ENCODE measurements at regions not wholly inside any gene's neighbourhood (a gene's known extent, or its start where the extent isn't known, plus 50 kb on each side); places are given as distances from the start of the nearest gene placed in this dataset.
"Not testable (repeated sequence)": the region's sequence is repeated elsewhere in the genome, so short reads cannot be mapped to it uniquely, and the experiment has no call there.

DNA sequence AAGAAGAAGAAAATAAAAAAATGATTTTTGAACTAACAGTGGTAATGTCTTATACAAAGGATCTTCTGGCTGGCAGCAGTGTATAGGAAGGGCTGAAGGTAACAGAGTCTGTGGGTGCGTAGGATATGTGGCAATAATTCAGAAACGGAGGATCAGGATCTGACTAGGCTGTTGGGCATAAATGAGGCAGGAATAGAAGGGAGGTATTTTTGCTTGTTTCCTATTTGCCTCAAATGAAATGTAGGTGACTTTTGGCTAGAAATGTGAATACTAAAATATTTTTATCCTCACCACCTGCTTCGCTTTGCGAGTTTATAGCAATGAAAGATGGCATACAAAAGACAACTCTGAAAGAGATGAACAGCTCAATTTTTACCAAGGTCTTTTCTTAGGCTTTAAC, 1086.1 kb upstream of the CELF4 start:
- no peak for DNase-seq (ENCODE audit: low read depth)
- TF ChIP-seq, protein P1, sequence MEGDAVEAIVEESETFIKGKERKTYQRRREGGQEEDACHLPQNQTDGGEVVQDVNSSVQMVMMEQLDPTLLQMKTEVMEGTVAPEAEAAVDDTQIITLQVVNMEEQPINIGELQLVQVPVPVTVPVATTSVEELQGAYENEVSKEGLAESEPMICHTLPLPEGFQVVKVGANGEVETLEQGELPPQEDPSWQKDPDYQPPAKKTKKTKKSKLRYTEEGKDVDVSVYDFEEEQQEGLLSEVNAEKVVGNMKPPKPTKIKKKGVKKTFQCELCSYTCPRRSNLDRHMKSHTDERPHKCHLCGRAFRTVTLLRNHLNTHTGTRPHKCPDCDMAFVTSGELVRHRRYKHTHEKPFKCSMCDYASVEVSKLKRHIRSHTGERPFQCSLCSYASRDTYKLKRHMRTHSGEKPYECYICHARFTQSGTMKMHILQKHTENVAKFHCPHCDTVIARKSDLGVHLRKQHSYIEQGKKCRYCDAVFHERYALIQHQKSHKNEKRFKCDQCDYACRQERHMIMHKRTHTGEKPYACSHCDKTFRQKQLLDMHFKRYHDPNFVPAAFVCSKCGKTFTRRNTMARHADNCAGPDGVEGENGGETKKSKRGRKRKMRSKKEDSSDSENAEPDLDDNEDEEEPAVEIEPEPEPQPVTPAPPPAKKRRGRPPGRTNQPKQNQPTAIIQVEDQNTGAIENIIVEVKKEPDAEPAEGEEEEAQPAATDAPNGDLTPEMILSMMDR (conservative IDR thresholded peaks at IDR 0.05; ENCODE audit: control insufficient read depth, insufficient read depth, low read depth, low read length): no peak
- no peak overlapping the region for H3K4me3 ChIP-seq (ENCODE audit: control insufficient read depth, low read depth, low read length)

DNA sequence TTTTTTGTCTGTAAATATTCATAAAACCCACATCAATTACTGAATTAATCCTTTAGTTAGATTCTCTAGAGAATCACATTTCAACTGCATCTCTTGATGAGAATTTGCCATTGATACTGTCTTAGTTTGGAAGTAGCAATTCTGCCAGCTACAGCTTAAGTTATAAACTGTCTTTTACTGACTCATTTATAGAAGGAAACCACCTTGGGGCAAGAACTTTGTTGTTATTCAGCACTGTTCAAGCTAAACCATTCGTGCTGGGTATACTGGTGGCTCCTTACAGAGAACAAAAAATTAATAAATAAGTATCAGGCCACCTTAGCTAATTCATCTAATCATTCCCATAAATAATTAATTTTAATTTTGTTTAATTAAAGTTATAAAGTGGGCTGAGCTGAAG, 1082.6 kb upstream of the CELF4 start:
- no peak overlapping the region for H3K4me3 ChIP-seq (ENCODE audit: control insufficient read depth, low read depth, low read length)
- TF ChIP-seq, protein P1 (conservative IDR thresholded peaks at IDR 0.05; ENCODE audit: control insufficient read depth, insufficient read depth, low read depth, low read length): no peak
- no peak for DNase-seq (ENCODE audit: low read depth)

DNA sequence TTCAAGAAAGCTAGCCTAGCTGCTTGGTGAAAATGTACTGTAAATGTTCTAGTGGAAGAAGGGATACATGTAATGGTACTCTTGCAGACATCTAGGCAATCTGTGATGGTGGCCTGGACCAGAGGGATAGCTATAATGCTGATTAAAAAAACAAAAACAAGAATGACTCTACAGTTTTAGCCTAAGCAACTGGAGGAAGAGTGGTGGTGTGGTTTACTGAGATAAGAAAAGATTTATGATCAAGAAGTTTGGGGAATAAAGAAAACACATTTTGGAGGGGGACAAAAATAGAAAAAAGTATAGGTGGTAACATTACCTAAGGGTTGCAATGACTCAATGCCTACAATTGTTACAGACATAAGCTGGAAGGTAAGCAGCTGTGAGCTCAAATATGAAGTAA, 1080.7 kb upstream of the CELF4 start:
- DNase-seq (ENCODE audit: low read depth): no peak
- H3K4me3 ChIP-seq (ENCODE audit: control insufficient read depth, low read depth, low read length): no peak overlapping the region
- TF ChIP-seq, protein P1 (conservative IDR thresholded peaks at IDR 0.05; ENCODE audit: control insufficient read depth, insufficient read depth, low read depth, low read length): no peak

DNA sequence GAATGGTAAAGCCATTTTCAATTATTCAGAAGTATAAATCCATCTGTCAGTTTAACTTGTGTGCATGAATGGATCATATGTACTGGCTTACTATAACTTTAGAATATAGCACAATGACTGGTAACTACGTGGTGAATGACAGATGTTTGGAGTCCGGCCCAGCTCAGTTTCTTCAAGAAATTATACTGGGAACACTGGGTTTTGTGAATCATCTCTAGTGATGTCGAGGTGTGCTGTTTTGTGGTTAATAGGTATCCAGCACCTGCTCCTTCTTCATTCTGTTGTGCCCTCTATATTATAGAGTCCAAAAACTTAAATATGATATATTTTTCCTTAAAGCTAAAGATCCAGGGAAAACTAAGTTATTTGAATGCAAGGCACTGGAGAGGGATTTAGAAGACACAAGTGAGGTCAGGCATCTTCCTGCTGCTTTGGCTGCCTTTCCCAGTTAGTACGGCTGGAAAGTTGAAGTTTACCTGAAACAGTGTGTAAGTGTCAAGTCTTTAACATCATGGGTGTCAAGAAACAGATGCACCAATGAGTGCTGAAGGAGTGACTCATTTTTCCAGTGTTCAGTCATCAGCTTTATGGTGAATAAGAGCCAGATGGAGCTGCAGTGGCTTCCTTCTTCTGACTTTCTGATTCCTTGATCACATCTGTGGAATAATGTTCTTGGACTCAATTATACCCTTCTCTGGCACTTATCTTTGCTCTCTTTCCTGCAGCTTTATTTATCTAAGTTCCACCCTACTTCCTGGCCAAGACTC, 1079.5 kb upstream of the CELF4 start:
- TF ChIP-seq, protein P1 (conservative IDR thresholded peaks at IDR 0.05; ENCODE audit: control insufficient read depth, insufficient read depth, low read depth, low read length): no peak
- DNase-seq (ENCODE audit: low read depth): no peak

DNA sequence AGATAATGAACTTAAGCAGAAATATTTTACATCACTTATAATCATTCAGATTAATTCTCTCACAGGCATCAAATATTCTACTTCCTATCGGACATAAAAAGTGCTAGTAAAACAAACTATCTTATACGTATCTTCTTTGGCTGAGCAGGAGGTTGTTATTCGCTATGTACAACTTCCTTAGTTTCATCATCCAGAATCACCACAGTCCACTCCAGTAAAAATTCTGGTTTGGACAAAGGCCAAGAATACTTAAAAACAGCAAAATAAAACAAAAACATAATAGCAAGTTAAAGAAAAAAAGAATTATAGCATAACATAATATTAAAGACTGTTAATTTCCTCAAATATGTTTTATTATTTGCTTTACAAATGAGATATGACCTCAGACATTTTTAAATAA, 1077.1 kb upstream of the CELF4 start:
- no peak overlapping the region for H3K4me3 ChIP-seq (ENCODE audit: control insufficient read depth, low read depth, low read length)
- TF ChIP-seq, protein P1 (conservative IDR thresholded peaks at IDR 0.05; ENCODE audit: control insufficient read depth, insufficient read depth, low read depth, low read length): no peak
- DNase-seq (ENCODE audit: low read depth): no peak

More for the DNA sequence above, 1079.5 kb upstream of the CELF4 start:
- H3K4me3 ChIP-seq (ENCODE audit: control insufficient read depth, low read depth, low read length): no peak overlapping the region

DNA sequence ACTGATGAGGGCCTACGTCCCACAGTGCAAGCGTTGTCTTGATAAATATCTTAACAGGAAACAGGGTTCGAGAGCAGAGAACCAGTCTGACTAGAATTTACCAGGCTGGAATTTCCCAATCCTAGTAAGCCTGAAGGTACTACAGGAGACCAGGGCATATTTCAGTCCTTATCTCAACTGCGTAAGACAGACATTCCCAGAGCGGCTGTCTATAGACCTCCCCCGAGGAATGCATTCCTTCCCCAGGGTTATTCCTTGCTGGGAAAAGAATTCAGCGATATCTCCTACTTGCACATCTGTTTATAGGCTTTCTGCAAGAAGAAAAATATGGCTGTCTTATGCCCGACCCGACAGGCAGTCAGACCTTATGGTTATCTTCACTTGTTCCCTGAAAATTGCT, 1074.1 kb upstream of the CELF4 start:
- H3K4me3 ChIP-seq (ENCODE audit: control insufficient read depth, low read depth, low read length): not testable (repeated sequence)

DNA sequence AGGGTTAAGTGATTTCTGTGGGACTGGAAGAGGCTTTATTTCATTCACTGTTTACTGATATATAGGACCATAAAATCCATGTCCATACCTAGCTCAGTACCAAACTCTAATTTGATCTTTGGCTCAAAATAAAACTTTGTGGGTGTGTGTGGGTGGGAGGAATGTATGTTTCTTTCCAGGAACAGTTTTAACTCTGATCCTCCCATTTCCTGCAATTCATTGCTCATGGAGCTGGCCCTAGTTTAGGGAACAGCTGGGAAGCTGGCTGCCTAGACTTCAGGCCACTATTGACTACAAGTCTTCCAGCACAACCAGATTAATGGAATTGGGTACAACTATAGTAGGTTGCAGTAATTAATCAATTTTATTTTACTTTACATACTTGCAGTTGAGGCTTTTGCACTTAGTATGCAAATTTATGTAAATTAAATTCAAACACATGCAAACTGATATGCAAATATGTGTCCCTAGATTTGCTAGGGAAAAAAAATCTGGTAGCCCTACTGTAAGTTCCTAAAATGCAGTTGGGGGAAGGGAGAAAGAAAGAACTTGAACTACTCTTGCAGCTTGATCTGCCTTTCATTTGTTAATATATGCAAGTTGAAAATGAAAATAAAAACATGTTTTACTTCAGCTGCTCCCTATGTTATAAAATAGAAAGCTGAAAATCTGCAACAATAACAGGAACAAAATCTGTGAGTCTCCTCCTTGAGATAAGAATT, 1070.3 kb upstream of the CELF4 start:
- no peak overlapping the region for H3K4me3 ChIP-seq (ENCODE audit: control insufficient read depth, low read depth, low read length)
- TF ChIP-seq, protein P1 (conservative IDR thresholded peaks at IDR 0.05; ENCODE audit: control insufficient read depth, insufficient read depth, low read depth, low read length): no peak
- DNase-seq (ENCODE audit: low read depth): no peak

More for the DNA sequence above, 1074.1 kb upstream of the CELF4 start:
- not testable (repeated sequence) for DNase-seq (ENCODE audit: low read depth)

Data from fibroblast of mammary gland (primary cell).